ENCODE measurements at regions not wholly inside any gene's neighbourhood (a gene's known extent, or its start where the extent isn't known, plus 50 kb on each side); places are given as distances from the start of the nearest gene placed in this dataset.

DNA sequence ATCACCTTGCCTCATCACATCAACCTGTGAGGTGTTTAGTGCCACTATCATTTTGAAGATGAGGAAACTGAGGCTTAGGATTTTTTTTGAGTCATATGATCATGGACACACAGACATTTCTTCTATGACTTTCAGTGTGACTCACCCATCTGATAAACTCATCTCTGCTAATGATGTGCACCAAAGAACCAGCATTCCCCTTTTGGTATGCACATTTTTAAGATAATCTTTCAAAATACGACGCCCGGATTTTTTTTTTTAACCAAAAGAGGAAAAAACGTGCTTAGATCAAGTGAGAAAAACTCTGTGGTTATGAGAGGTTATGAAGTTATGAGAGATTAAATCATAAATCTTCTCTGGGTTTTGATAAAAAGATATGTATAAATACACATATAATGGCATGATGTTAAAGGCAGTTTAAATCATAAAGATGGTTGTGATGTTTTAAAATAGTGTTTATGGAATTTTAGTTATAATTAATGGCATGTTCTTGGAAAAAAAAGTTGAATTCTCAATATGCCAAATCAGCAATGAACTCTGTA lies 948.1 kb downstream of the TMTC2 start:
- TF ChIP-seq, protein P1, sequence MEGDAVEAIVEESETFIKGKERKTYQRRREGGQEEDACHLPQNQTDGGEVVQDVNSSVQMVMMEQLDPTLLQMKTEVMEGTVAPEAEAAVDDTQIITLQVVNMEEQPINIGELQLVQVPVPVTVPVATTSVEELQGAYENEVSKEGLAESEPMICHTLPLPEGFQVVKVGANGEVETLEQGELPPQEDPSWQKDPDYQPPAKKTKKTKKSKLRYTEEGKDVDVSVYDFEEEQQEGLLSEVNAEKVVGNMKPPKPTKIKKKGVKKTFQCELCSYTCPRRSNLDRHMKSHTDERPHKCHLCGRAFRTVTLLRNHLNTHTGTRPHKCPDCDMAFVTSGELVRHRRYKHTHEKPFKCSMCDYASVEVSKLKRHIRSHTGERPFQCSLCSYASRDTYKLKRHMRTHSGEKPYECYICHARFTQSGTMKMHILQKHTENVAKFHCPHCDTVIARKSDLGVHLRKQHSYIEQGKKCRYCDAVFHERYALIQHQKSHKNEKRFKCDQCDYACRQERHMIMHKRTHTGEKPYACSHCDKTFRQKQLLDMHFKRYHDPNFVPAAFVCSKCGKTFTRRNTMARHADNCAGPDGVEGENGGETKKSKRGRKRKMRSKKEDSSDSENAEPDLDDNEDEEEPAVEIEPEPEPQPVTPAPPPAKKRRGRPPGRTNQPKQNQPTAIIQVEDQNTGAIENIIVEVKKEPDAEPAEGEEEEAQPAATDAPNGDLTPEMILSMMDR (IDR thresholded peaks at IDR 0.05): no peak
- no peak for TF ChIP-seq POLR2AphosphoS5 (IDR thresholded peaks at IDR 0.05)

Data from sigmoid colon (tissue), 4 donors.